GM12873 (cell line): ENCODE measurements at regions not wholly inside any gene's neighbourhood (a gene's known extent, or its start where the extent isn't known, plus 50 kb on each side); places are given as distances from the start of the nearest gene placed in this dataset.

ENCODE experiments used
- TF ChIP-seq, protein P1 (sequence below): IDR thresholded peaks from 2 replicates; pipeline ENCODE4 v1.5.1; 2012; ENCODE audit warnings: low read depth, mild to moderate bottlenecking, moderate library complexity, low read length, control low read depth; ENCODE audit not compliant: insufficient read depth; ENCODE audit errors: missing control alignments

DNA sequence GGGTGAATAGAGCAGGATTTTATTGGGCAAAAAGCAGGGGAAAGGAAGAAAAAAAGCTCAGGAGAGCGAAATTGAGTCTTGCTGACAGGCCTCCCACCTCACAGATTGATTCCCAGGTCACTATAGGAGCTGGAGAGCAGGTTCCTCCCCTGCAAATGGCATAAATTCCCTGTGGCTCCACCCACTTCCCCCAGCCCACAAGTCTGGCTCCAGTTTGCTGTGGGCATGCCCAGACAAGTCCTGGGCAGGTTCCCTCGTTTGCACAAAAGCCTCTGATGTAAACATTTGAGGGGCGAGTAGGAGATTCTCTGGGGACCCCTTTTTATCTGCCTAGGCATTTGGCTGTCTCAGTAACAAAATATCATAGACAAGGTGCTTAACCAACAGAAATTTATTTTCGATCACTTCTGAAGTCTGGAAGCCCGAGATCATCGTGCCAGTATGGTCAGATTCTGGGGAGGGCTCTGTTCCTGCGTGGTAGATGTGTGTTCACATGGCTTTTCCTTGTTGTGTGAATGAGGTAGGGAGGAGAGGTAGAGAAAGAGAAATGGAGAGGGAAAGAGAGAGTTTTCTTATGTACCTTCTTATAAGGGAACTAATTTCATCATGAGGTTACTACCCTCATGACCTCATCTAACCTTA lies 614.5 kb downstream of the MAT2B start:
- TF ChIP-seq, protein P1, sequence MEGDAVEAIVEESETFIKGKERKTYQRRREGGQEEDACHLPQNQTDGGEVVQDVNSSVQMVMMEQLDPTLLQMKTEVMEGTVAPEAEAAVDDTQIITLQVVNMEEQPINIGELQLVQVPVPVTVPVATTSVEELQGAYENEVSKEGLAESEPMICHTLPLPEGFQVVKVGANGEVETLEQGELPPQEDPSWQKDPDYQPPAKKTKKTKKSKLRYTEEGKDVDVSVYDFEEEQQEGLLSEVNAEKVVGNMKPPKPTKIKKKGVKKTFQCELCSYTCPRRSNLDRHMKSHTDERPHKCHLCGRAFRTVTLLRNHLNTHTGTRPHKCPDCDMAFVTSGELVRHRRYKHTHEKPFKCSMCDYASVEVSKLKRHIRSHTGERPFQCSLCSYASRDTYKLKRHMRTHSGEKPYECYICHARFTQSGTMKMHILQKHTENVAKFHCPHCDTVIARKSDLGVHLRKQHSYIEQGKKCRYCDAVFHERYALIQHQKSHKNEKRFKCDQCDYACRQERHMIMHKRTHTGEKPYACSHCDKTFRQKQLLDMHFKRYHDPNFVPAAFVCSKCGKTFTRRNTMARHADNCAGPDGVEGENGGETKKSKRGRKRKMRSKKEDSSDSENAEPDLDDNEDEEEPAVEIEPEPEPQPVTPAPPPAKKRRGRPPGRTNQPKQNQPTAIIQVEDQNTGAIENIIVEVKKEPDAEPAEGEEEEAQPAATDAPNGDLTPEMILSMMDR = no peak

- TF ChIP-seq, protein P1 = no peak
These were observed 622.1 kb downstream of the MAT2B start for GRCh38 chr5:164127527-164127926.

GRCh38 chr5:164132358-164132757 lies 626.9 kb downstream of the MAT2B start:
- TF ChIP-seq, protein P1 = no peak

GRCh38 chr5:164137095-164137494 lies 631.7 kb downstream of the MAT2B start:
- TF ChIP-seq, protein P1 = no peak

DNA sequence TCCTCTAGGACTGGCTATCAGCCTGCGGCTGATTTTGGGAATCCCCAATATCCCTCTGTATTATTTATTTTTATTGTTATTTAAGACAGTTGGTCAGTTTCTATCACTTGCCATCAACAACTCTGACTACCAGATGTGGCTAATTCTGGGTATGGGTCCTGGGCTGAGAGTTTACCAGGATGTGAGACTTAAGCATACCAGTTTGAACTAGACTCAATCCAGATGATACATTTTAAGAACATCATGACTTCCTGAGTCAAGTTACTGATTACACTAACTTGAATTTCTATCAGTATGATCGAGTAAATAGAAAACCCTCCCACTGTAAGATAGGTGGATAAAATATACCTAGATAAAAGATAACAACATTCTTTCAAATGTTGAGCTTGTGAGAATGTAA lies 634.0 kb downstream of the MAT2B start:
- TF ChIP-seq, protein P1 = no peak

DNA sequence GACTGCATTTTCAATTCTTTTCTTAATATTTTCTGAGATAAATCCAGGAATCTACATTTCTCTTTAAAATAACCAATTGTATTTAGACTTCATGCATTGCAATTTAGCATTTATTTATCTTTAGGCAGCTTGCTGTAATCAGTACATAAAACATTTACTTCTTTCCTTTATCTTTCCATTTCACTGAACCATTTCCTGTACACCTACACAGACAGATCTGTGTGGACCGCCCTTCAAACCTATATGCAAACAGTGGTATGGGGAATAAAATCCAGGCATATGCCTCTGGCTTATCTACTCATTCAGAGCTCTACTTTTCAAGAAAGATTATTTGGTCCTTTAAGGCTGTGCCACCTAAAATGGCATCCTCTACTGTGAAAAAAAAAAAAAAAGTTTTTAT lies 640.0 kb downstream of the MAT2B start:
- TF ChIP-seq, protein P1 = no peak

DNA sequence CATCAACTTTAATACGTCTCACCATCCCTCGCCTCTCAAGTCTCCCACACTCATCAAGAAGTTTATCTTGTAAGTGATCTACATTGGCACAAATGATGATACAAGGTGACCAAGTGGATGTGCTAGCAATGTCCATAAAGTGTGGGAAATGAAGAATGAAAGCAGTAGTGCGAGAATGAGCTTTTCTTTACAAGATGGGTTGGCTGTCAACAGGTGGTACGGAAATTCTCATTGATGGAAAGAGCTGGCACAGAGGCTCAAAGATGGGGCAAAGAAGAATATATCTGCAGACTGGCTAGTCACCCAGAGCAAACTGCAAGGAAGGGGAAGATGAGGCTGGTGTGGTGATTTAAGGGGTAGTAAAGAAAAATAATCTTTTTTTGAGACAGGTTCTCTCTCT lies 640.8 kb downstream of the MAT2B start:
- TF ChIP-seq, protein P1 = no peak

GRCh38 chr5:164148292-164148691 lies 642.9 kb downstream of the MAT2B start:
- TF ChIP-seq, protein P1 = no peak
